K562 (cell line): ENCODE measurements at regions not wholly inside any gene's neighbourhood (a gene's known extent, or its start where the extent isn't known, plus 50 kb on each side); places are given as distances from the start of the nearest gene placed in this dataset.

Experiments
- ATAC-seq: fragments of 200-7000 bp; cut with Tn5 transposase; 3 replicates; pipeline ENCODE4 v1.9.1; 2020; ENCODE audit warnings: moderate library complexity
- BruUV-seq: library from RNA; stranded (reverse); fragments of 400-500 nt; replicated peaks from 2 replicates; lab custom pipeline; 2021; lab: Mats Ljungman, UMichigan
- CTCF ChIA-PET: fragments of 300-600 bp; formaldehyde crosslinking; extraction: SDS; loops from one replicate; lab custom pipeline; 2021; ENCODE audit warnings: low intra/inter-chr PET ratio; lab: Yijun Ruan, JAX
- POLR2A ChIA-PET: fragments of 300-600, 350-650 bp; sonication (Branson Sonifier 250); formaldehyde crosslinking; extraction: SDS; loops from one replicate; lab custom pipeline; 2021; ENCODE audit warnings: antibody characterized with exemption, inconsistent platforms; lab: Yijun Ruan, JAX
- DNase-seq, 4 experiments: peaks; one replicate each; pipeline versions ENCODE4 v3.0.0 to v3.0.0-alpha.2; 2011 to 2018; ENCODE audit warnings: low spot score in 3 of 4, mixed read lengths in 3 of 4; ENCODE audit errors: extremely low read depth in 1 of 4
- FAIRE-seq: peaks from 2 replicates; lab custom pipeline; 2011; peaks lifted over from hg19 to GRCh38; lab: Jason Lieb, UNC
- H2AFZ ChIP-seq: 2 replicates; pipeline ENCODE4 v1.6.0; 2011; ENCODE audit warnings: low read depth, low read length, control low read depth, inconsistent platforms
- H3K27ac ChIP-seq: fragments of 200-600 bp; 3 replicates; pipeline ENCODE4 v1.8.0; 2011; ENCODE audit warnings: low read depth, mild to moderate bottlenecking, control low read depth, inconsistent platforms, low read length, moderate library complexity, mixed read lengths; ENCODE audit errors: extremely low read depth
- H3K27me3 ChIP-seq, 2 experiments: fragments of 300-600 bp in 1 of 2; 2 replicates in 1 of 2; 3 replicates in 1 of 2; pipeline versions ENCODE4 v1.6.0 to v1.8.0; 2011; ENCODE audit warnings: inconsistent platforms in 2 of 2, low read length in 2 of 2, mild to moderate bottlenecking in 1 of 2, mixed read lengths in 1 of 2, moderate library complexity in 1 of 2; ENCODE audit not compliant: control insufficient read depth in 2 of 2, insufficient read depth in 2 of 2
- H3K36me3 ChIP-seq: fragments of 300-600 bp; 3 replicates; pipeline ENCODE4 v1.8.0; 2011; ENCODE audit warnings: mild to moderate bottlenecking, low read length, inconsistent platforms; ENCODE audit not compliant: control insufficient read depth, insufficient read depth
- H3K4me1 ChIP-seq, 2 experiments: fragments of 200-600 bp in 1 of 2; replicated peaks in 1 of 2; 2 replicates in 1 of 2; 3 replicates in 1 of 2; pipeline versions ENCODE4 v1.5.1 to v1.8.0; 2011; ENCODE audit warnings: inconsistent platforms in 2 of 2, low read length in 2 of 2, mild to moderate bottlenecking in 1 of 2, mixed read lengths in 1 of 2, moderate library complexity in 1 of 2; ENCODE audit not compliant: control insufficient read depth in 2 of 2, insufficient read depth in 2 of 2
- H3K4me2 ChIP-seq: 2 replicates; pipeline ENCODE4 v1.6.1; 2011; ENCODE audit warnings: low read length, control low read depth, inconsistent platforms, mixed read lengths; ENCODE audit not compliant: insufficient read depth
- H3K4me3 ChIP-seq: fragments of 200-600 bp; sonication (generic), shearing (Covaris generic); 2 replicates; pipeline ENCODE4 v1.5.1; 2016; ENCODE audit warnings: control low read depth, inconsistent platforms
- H3K79me2 ChIP-seq: fragments of 200-600 bp; 3 replicates; pipeline ENCODE4 v1.8.0; 2011; ENCODE audit warnings: low read length, inconsistent platforms; ENCODE audit not compliant: control insufficient read depth, insufficient read depth
- H3K9ac ChIP-seq, 2 experiments: 2 replicates each; pipeline versions ENCODE4 v1.6.0 to v1.6.1; 2011; ENCODE audit warnings: low read depth in 2 of 2, low read length in 2 of 2, control low read depth in 1 of 2, inconsistent platforms in 1 of 2, mild to moderate bottlenecking in 1 of 2, mixed read lengths in 1 of 2; ENCODE audit not compliant: insufficient read depth in 1 of 2
- H3K9me1 ChIP-seq: one replicate; pipeline ENCODE4 v1.6.0; 2011; ENCODE audit warnings: inconsistent platforms, mild to moderate bottlenecking, low read length, moderate library complexity; ENCODE audit not compliant: control insufficient read depth, insufficient read depth
- H3K9me3 ChIP-seq: replicated peaks from 2 replicates; pipeline ENCODE4 v1.5.1; 2011; ENCODE audit warnings: low read depth, low read length, inconsistent platforms; ENCODE audit not compliant: control insufficient read depth, insufficient read depth
- H4K20me1 ChIP-seq: replicated peaks from 2 replicates; pipeline ENCODE4 v1.6.1; 2011; ENCODE audit warnings: low read length, inconsistent platforms, mixed read lengths; ENCODE audit not compliant: control insufficient read depth, insufficient read depth
- ARID2 ChIP-seq: fragments of 450-650 bp; IDR thresholded peaks from 2 replicates; pipeline ENCODE4 v1.6.1; 2017; ENCODE audit warnings: antibody characterized with exemption, mild to moderate bottlenecking
- CBFA2T3 ChIP-seq: fragments of 450-650 bp; IDR thresholded peaks from 2 replicates; pipeline ENCODE4 v1.6.1; 2017
- CREM ChIP-seq: IDR thresholded peaks from 2 replicates; pipeline ENCODE4 v1.6.1; 2014; ENCODE audit warnings: antibody characterized with exemption, low read depth
- CSDE1 ChIP-seq, 2 experiments: fragments of 450-650 bp; IDR thresholded peaks; 2 replicates each; pipeline ENCODE4 v1.6.1; 2016; ENCODE audit warnings: mild to moderate bottlenecking in 1 of 2
- DACH1 ChIP-seq: fragments of 450-650 bp; IDR thresholded peaks from 2 replicates; pipeline ENCODE4 v1.6.1; 2018; ENCODE audit not compliant: partially characterized antibody
- EGR1 ChIP-seq: fragments of 450-650 bp; conservative IDR thresholded peaks from 2 replicates; pipeline ENCODE4 v1.6.1; 2017; ENCODE audit warnings: mild to moderate bottlenecking
- HNRNPLL ChIP-seq: fragments of 200-400 bp; formaldehyde crosslinking; IDR thresholded peaks from 2 replicates; pipeline ENCODE4 v1.6.1; 2017; ENCODE audit warnings: low read length, low read depth, mild to moderate bottlenecking; ENCODE audit not compliant: poor library complexity, severe bottlenecking
- JUN ChIP-seq, 2 experiments: sonication (generic) in 1 of 2; formaldehyde crosslinking in 1 of 2; IDR thresholded peaks; 2 replicates each; pipeline versions ENCODE4 v1.6.1 to v1.8.0; 2012 to 2022; ENCODE audit warnings: borderline replicate concordance in 2 of 2, mild to moderate bottlenecking in 2 of 2, improper control_type of control experiment in 1 of 2, low read depth in 1 of 2, low read length in 1 of 2, missing genetic modification reagents in 1 of 2
- PHF8 ChIP-seq: fragments of 200-600 bp; sonication (generic); IDR thresholded peaks from 2 replicates; pipeline ENCODE4 v1.6.1; 2012; ENCODE audit warnings: mixed run types, mild to moderate bottlenecking, inconsistent platforms, low read length, moderate library complexity, borderline replicate concordance
- PTRF ChIP-seq: fragments of 450-650 bp; IDR thresholded peaks from 2 replicates; pipeline ENCODE4 v1.6.1; 2016; ENCODE audit warnings: mild to moderate bottlenecking, missing genetic modification characterization, missing compliant biosample characterization
- ZNF431 ChIP-seq: sonication (generic); formaldehyde crosslinking; IDR thresholded peaks from 2 replicates; pipeline ENCODE4 v1.8.0; 2022; ENCODE audit warnings: mild to moderate bottlenecking, missing genetic modification reagents
- WGBS: fragments of 100-300 bp; shearing (Covaris generic); methylation state at CpG from one replicate; pipeline ENCODE4 v1.1.6; 2016; ENCODE audit warnings: low coverage, mixed read lengths; ENCODE audit not compliant: insufficient coverage; ENCODE audit errors: missing lambda C conversion rate; 5-methylcytosine and 5-hydroxymethylcytosine counted together
- in situ Hi-C: fragments of 300-500 bp; cut with MboI; formaldehyde crosslinking; loops from 4 replicates; pipeline ENCODE4 v1.15.0; 2018; ENCODE audit warnings: inconsistent platforms, mixed read lengths
- intact Hi-C: fragments of 100-400 bp; cut with micrococcal nuclease; formaldehyde crosslinking; loops from 2 replicates; pipeline ENCODE4 v1.14.2; 2022
- TF ChIP-seq, protein P1 (sequence below): sonication (generic); formaldehyde crosslinking; IDR thresholded peaks from 2 replicates; pipeline ENCODE4 v1.9.0; 2022; ENCODE audit warnings: mild to moderate bottlenecking, missing genetic modification reagents
- TF ChIP-seq, protein P2 (sequence below): IDR thresholded peaks from 3 replicates; pipeline ENCODE4 v1.6.1; 2011; ENCODE audit warnings: borderline replicate concordance, mild to moderate bottlenecking, moderate library complexity; ENCODE audit not compliant: insufficient read length; ENCODE audit errors: extremely low read depth
- TF ChIP-seq, protein P3 (sequence below): fragments of 250-450 bp; sonication (Bioruptor Pico); IDR thresholded peaks from 2 replicates; pipeline ENCODE4 v1.4.0; 2020

DNA sequence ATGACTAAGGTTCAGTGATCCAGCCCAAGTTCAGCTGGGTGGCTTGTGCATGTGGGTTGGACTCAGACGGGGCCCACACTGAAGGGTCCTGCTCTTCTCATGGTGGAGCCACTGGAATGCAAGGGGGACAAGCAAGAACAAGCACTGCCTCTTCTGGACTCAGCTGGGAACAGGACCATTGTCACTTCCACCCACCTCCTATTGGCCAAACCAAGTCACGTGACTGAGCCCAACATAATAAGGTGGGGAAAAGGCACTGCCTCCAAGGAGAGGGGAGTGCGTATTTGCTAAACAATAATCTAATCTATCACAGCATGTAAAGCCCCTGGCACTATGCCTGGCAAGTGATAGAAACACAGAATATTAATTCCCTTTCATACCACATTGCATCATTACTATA lies 87.1 kb downstream of the CHST1 start (continued):
- TF ChIP-seq HNRNPLL = no peak
- TF ChIP-seq, protein P1, sequence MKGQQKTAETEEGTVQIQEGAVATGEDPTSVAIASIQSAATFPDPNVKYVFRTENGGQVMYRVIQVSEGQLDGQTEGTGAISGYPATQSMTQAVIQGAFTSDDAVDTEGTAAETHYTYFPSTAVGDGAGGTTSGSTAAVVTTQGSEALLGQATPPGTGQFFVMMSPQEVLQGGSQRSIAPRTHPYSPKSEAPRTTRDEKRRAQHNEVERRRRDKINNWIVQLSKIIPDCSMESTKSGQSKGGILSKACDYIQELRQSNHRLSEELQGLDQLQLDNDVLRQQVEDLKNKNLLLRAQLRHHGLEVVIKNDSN (CRISPR knock-in tag) = peak; percentile 82

DNA sequence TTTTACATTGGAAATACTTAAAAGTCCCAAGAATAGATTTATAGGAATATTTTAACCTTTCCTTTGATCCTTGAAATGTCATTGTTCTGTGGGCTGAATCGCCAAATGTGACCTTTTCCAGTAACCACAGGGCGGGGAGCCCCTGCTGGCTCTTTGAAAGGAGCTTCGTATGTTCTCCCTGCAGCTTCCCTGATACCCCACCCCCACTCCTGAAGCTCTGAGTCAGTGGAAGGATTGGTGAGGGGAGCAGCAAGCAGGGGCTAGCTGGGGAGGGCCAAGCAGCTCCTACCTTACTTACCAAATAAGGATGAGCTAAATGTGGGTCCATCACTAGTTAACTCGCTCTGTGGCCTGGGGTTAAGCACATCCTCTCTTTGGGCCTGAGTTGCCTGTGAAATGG lies 87.7 kb downstream of the CHST1 start:
- Histone ChIP-seq H2AFZ (no peak overlapping the region), H3K9me3 (no peaks in the 10 kb centered on the region), H3K4me2 (no peak overlapping the region), H3K79me2 (no peaks in the 10 kb centered on the region), H3K27ac (no peak overlapping the region), H4K20me1 (peaks cover 9% of the 10 kb centered on the region), H3K4me1 (no peaks in the 10 kb centered on the region), H3K9ac (no peak overlapping the region), H3K27me3 (peaks cover 0 to 5% of the 10 kb centered on the region in 2 experiments; a peak in 2 of 5 replicates), H3K4me3 (no peak overlapping the region), H3K9me1 (no peaks in the 10 kb centered on the region), H3K36me3 (no peaks in the 10 kb centered on the region)
- in situ Hi-C loops (no loop called here), intact Hi-C loops (no loop called here)
- ChIA-PET POLR2A (interaction anchor here (0.9 to 1.4 kb wide), 3 partner anchors 16 to 39 kb away, joined by 3 to 5 read pairs (median 4); no protein-coding TSS in a partner anchor), CTCF (no interaction called here)
- no peak for DNase-seq
- FAIRE-seq = no peak
- 2% methylated on average over 4 of the region's 4 CpGs for WGBS
- no peak for ATAC-seq
- BruUV-seq = no TSS peak
- TF ChIP-seq CREM = no peak
- no peak for TF ChIP-seq EGR1
- no peak for TF ChIP-seq CBFA2T3
- TF ChIP-seq, protein P2, sequence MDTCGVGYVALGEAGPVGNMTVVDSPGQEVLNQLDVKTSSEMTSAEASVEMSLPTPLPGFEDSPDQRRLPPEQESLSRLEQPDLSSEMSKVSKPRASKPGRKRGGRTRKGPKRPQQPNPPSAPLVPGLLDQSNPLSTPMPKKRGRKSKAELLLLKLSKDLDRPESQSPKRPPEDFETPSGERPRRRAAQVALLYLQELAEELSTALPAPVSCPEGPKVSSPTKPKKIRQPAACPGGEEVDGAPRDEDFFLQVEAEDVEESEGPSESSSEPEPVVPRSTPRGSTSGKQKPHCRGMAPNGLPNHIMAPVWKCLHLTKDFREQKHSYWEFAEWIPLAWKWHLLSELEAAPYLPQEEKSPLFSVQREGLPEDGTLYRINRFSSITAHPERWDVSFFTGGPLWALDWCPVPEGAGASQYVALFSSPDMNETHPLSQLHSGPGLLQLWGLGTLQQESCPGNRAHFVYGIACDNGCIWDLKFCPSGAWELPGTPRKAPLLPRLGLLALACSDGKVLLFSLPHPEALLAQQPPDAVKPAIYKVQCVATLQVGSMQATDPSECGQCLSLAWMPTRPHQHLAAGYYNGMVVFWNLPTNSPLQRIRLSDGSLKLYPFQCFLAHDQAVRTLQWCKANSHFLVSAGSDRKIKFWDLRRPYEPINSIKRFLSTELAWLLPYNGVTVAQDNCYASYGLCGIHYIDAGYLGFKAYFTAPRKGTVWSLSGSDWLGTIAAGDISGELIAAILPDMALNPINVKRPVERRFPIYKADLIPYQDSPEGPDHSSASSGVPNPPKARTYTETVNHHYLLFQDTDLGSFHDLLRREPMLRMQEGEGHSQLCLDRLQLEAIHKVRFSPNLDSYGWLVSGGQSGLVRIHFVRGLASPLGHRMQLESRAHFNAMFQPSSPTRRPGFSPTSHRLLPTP = no peak
- no peak for TF ChIP-seq DACH1
- TF ChIP-seq, protein P3, sequence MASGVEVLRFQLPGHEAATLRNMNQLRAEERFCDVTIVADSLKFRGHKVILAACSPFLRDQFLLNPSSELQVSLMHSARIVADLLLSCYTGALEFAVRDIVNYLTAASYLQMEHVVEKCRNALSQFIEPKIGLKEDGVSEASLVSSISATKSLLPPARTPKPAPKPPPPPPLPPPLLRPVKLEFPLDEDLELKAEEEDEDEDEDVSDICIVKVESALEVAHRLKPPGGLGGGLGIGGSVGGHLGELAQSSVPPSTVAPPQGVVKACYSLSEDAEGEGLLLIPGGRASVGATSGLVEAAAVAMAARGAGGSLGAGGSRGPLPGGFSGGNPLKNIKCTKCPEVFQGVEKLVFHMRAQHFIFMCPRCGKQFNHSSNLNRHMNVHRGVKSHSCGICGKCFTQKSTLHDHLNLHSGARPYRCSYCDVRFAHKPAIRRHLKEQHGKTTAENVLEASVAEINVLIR (CRISPR knock-in tag) = no peak
- TF ChIP-seq PHF8 = no peak
- TF ChIP-seq ARID2 = no peak
- no peak for TF ChIP-seq CSDE1 (IDR thresholded peaks at IDR 0.05)
- TF ChIP-seq PTRF (tag) = no peak
- no peak for TF ChIP-seq ZNF431
- no peak for TF ChIP-seq JUN (IDR thresholded peaks at IDR 0.05; ENCODE audit: borderline replicate concordance, low read depth, low read length)
- TF ChIP-seq JUN (CRISPR knock-in tag; IDR thresholded peaks at IDR 0.05; ENCODE audit: borderline replicate concordance) = no peak
